NCI-H1436 (cell line): ENCODE measurements at regions not wholly inside any gene's neighbourhood (a gene's known extent, or its start where the extent isn't known, plus 50 kb on each side); places are given as distances from the start of the nearest gene placed in this dataset.

ENCODE experiments used
- DNase-seq: peaks from one replicate; lab custom pipeline; 2025; lab: John Stamatoyannopoulos, UW

DNA sequence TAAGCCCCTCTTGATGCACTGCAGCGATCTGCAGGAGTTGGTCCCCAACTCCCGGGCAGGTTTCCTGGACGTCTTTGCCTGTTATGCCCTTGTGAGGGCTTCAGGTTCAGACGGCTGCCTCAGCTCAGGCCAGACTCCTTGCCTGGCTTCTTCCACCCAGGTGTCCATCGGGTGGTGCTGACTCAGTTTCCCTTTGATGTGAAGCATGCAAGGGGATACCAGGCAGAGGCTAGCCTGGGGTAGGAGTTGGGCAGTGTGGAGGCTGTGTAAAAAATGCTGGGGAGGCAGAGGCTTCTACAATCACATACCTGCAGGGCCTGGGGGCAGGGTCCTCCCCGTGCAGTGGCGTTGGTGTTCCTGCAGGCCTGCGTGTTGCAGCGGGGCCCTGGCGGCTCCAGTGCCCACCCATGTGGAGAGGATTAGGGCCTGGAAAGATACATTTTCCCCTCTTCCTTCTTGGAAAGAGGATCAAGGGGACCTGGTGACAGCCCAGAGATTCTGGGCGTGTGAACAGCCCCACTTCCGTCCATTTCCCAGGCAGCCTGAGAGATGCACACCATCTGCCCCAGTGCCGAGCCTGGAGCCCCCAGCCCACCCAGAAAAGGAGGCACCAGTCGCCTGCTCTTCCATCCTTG lies 338.3 kb downstream of the DYSF start:
- no peak for DNase-seq

DNA sequence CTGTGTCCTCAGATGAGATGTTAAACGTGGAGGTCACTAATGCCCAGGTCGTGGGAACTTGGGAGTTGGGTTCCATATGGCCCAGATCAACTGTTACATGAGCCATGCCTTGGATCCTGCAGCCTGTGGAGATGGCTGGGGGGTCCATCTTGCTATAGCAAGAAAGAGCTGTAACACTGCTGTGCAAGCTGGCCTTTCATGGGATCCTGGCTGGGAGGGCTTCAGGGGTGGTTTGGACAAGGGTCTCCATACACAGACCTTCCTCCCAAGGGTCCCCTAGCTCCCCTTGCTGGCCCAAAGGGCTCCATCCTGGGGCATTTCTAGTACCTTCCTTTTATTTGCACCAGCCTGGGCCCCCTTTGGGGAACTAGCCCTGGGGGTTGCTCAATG lies 337.7 kb downstream of the DYSF start:
- no peak for DNase-seq

DNA sequence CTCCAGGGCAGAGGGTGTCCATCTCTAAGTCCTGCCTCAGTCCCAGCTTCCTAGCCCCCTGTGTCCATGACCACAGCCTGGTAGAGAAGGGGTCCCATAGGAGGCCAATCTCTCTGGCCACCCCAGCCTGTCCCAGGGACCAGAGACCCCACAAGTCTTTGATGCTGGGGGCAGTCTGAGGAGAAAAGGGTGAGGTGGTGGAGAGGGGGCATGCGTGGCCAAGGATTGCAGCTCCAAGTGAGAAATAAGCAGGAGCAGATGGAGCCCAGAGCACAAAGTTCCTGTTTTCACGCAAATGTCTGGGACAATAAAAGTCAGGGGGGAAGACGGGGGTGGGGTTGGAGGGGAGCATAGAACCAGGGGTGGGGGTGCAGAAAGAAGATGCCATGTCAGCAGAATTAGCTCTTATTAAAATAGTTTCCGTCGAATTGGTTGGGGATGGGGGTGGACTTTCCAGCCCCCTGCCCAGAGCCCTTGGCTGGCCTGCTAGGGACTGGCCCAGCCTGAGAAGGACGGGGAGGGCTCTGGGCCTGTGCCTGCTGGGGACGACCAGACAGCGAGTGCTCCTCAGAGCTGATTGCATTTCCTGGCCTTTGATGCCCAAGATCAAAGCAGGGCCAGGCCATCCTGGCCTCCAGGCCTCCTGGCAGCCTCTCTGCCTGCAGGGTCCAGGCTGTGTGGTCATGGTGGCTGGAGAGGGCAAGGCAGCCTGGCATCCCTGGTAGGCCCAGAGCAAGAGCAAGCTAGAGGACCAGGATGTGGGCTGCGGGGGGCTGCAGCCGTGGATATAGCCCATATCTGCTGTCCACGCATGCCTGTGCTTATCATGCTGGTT lies 337.1 kb downstream of the DYSF start:
- no peak for DNase-seq

DNA sequence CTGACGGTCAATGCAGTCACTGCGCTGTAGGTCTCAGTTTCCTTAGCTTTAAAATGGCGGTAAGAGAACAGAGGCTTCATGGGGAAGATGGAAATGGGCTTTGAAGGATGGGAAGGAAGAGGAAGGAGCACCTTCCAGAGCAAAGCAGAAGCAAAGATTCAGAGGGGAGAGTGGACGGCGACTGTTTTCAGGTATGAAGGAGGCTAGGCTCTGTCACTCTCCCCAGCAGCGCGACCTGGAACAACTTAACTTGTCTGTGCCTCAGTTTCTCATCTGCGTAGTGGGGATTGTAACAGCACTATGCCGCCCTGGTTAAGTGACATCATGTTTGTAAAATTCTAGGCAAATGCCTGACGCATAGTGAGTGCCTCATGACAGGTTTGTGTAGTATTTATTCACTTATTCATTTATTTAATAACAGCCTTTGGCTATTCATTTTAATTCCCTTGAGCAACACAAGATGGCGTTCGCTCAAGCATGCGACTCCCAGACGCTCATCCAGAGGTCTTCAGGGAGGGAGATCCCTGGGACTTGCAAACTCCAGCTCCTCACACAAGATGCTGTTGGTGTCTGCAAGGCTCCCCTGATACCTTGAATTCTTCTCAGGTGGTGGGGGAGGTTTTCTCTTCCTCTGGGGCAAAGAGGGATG lies 336.3 kb downstream of the DYSF start:
- no peak for DNase-seq

DNA sequence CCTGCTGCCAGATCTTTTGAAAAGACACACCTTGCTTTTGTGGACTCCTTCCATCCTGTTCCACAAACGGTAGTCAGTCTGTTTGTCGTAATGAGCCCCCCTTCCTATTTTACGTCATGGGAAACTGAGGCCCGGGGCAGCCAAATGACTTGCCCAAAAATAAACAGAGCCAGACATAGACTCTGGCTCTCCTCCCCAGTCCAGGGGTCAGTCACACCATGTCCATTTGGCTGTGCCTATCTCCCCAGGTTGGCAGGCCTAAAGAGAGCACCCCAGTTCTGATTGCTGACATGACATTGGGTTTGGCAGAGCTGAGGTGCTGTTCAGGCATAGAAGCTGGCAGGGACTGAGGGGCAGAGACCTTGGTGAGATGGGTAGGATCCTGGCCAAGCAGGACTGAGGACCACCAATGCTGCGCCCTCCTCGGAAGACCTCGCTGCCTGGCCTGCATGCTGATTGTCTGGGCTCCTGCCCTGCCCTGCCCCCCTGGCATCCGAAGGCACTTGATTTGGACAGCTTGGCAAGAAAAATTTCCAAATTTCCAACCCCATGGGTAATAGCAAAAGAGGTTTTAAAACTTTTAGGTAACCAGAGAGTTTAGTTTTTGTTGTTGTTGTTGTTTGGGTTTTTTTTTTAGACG lies 335.4 kb downstream of the DYSF start:
- no peak for DNase-seq

DNA sequence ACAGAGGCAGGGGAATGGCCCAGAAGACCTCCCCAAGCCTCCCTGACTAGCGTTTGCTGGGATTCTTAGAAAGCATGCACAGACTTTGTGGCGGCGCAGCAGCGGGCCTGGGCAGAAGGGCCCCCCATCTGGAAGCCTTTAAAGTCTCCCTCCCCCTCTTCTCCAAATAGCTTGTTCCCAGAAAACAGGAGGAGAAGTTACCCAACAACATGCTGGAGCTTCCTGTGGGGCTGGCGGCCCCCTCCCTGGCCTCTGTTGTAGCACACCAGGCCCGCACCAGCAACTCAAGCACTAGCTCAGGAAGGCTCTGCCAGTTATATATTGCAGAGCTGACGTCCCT lies 334.8 kb downstream of the DYSF start:
- no peak for DNase-seq

DNA sequence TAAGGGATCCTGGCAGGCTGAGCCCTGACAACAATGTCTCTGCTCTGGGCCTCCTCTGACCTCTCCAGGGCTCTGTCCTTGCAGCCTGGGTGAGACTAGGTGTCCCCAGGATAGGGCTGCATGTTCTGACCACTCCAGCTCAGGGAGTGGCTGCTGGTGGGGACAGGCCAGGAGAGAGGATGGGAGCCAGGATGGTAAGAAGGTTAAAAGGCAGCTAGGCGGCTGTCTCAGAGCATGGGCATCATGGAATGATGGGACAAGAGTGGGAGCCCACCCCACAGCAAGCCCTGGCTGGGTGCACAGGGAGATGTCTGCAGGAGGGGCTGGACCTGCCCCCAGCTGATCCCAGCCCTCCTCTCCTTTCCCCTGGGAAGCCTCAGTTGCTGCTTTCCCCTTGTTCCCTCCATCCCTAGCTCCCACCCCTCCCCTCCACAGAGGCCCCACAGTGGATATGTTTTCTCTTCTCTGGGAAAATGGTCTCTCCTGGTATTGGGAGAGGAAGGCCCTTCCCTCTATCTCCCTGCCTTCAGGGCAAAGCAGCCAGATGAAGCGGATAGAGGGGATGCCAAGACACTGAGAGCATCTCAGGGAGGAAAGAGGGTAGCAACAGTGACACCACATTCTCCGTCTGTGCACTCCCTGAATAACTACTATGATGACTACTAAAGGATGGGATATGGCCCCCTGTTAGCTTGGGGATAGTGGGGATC lies 334.3 kb downstream of the DYSF start:
- no peak for DNase-seq

DNA sequence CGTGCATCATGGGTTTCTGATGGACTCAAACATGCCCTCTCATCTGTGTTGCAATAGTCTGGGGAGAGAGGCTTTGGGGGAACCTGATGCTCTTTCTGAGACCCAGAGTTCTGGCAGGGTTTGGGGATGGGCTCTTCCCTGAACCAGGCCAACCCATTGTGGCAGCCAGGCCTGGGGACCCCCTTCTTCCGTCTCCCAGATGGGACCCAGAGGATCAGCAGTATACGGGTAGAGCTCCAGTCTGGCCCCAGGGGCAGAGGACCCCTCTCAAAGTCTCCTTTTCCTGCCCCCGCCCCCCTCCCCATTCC lies 333.7 kb downstream of the DYSF start:
- no peak for DNase-seq

DNA sequence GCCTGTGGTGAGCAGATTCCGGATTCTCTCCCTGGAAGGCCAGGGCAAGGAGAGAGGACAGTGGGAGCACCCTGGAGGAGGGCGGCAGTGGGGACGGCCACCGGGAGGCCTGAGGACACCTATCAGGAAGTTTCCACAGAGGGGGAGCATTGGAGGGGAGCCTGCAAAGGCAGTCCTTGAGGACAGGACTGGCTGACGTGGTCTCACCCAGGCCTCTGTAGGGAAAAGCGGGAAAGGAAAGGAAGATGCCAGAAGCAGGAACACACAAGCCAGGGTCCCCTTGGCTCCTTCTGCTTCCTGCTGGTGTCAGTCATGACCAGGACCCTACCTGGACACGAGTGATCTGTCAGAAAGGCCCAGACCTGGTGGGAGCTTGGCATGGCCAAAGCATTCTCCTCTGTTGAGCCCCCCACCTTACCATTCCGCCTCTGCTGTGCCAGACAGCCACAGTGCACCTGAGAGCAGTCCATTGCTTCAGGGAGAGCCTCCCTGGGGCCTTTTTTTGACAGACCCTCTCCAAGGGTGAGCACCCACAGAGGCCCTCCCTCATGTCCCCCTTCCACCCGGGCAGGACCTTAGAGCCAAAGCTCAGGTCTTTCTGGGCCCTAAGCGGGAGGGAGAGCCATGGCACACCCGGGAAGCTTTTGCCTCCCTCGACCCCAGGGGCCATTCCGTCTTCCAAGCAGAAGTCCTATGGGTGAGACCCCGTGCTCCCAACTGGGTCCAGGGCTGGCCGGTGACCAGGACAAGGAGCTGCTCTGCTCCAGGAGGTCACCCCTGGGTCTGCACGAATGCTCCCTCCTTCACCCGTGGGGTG lies 333.1 kb downstream of the DYSF start:
- no peak for DNase-seq

DNA sequence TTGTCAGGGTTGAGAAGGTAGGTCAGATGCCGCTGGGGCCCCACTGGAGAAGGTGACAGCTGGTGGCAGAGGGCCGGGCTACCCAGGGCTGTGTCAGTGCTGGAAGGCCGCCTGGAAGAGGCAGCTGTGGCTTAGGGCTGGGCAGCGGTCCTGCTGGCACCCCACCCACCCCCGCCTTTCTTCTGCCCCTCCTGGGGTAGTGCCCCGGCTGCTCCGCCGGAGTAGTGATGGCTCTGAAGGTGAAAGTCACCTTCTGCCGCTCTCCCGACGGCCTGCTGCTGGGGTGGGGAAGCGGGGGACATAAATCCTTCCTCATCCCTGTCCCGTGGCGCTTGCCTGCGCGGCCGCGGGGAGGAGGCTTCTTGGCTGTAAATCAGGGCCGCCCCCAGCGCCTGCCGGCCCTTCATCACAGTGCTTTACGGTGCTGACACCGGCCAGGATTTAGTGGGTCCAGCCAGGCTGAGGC lies 332.2 kb downstream of the DYSF start:
- no peak for DNase-seq

DNA sequence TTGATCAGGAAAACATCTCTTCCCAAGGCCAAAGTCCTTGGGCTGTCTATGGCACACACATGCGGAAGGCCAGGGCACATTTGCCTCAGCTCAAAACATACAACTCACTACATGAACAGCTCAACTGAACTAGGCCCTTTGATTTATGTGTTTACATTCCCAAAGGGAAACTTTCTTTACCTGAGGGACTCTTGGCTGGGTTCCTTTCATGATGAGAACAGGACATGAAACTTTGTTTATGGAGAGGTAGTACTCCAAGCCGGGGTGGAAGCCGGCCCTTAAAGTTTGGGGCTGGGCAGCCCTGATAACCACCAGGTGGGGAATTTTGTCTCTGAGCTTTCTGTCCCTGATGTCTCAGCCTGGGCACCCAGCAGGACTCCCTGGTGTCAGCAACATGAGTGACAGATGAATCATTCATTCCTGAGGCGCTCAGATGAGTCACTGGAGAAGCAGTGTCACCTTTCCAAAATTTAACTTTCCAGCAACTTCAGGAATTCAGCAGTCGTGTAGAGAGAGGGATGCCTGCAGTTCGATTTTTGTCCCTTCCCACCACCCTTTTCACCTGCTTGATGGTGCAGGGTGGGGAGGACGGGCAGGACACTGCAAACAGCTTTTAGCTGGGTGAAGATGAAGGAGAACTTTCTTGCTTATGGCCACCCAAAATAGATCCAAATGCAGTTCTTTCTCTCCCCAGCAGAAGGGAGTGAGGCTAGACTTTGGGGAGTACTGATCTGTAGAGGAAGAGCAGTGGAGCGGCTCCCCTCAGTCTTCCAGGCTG lies 331.6 kb downstream of the DYSF start:
- DNase-seq: no peak

DNA sequence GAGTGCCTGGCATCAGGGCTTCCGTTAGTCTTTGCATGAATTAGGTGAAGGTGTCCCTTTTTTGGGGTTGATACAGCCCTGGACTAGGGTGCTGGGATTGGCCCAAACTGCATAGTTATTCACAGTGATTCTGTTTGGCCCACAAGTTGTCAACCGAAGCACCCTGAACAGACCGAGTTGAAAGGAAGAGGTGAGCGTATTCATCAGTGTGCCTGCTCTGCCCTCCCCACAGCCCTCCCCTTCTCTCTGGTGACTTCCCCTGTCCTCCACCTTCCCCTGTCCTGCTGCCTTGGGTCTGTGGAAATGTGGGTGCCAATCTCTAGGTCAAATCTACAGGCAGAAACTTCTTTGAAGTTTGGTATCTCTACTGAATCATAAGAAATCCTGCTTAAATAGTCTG lies 330.5 kb downstream of the DYSF start:
- DNase-seq: no peak

DNA sequence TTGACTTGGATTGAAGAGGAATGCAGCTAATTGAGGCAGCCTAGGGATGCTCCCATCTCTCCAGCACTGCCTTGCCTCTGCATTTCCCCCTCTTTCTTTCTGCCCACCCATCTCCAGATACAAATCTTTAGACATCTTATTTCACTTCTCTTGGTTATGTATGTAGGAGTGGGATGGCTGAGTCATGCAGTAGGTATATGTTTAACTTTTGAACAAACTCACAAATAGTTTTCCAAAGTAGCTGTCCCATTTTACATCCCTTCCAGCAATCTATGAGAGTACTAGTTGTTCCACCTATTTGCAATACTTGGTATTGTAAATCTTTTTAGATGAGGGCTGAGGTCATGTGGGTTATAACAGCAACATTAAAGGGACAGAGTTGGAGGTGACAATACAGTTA lies 329.9 kb downstream of the DYSF start:
- DNase-seq: no peak

DNA sequence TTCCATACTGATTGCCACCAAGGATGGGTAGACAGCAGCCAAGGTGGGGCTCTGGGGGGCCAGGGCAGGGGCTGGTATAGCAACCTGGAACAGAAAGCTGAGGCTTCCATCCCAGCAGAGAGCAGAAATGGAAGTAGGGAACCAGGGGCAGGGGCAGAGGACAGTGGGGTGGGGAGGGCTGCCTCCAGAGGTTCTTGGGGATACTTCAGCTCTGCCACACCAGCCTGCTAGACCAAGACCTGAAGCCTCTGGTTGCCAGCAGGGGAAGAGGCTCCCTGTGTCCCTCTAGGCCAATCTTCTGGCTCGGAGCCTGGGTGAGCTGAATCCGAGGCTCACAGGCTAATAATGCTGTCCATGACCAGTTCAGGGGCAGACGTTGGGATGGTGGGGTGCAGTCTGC lies 329.0 kb downstream of the DYSF start:
- DNase-seq: no peak

DNA sequence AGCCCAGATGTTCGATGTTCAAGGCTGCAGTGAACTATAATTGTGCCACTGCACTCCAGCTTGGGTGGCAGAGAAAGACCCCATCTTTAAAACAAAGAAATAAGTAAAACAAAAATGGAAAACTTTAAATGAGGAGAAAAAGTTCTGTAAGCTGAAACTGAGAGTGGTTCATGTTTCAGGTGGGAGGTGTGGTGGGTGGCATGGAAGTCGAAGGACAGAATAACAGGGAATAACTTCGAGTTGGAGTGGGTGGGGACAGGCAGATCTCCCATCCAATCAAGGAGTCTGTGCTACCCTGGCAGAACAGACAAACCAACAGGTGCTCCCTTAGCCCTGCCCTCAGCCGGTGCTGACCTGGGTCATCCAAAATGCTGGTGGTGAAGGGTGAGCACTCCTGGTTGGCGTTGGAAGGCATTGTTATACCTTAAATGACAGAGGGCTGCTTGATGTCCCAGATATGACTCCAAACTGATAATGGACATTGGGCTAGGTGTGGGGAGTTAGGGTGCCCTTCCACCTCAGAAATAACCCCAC lies 328.4 kb downstream of the DYSF start:
- no peak for DNase-seq

DNA sequence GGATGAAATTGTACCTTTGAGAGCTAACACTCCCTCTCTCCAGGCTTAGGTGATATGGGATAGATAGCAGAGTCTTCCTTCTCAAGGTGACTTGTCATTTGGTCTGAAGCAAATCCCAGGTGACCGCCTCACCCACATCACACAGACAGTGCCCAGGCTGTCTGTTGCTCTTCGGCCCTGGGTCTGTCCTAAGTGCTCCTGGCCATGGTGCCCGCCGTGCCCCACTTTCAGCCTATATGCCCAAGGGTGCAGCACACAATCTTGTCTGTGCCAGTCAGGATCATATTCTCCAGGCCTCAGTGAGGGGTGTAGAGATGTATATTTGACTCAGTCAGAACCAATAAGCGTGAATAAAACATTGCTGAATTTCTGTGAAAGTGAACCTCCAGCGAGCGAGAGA lies 326.8 kb downstream of the DYSF start:
- no peak for DNase-seq

DNA sequence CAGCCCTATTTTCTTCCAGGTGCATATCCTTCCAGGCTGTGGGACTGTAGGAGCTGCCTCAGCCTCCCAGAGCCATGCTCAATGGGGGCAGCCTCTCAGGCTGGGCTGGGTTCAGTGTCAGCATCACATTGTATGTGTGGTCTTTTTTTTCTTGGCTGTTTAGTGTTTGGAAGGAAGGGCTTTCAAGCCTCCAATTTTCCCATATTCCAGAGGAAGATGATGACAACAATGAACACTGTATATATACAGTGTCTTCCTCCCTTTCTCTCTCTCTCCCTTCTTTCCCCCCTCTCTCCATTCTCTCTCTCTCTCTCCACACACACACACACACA lies 326.4 kb downstream of the DYSF start:
- DNase-seq: no peak

DNA sequence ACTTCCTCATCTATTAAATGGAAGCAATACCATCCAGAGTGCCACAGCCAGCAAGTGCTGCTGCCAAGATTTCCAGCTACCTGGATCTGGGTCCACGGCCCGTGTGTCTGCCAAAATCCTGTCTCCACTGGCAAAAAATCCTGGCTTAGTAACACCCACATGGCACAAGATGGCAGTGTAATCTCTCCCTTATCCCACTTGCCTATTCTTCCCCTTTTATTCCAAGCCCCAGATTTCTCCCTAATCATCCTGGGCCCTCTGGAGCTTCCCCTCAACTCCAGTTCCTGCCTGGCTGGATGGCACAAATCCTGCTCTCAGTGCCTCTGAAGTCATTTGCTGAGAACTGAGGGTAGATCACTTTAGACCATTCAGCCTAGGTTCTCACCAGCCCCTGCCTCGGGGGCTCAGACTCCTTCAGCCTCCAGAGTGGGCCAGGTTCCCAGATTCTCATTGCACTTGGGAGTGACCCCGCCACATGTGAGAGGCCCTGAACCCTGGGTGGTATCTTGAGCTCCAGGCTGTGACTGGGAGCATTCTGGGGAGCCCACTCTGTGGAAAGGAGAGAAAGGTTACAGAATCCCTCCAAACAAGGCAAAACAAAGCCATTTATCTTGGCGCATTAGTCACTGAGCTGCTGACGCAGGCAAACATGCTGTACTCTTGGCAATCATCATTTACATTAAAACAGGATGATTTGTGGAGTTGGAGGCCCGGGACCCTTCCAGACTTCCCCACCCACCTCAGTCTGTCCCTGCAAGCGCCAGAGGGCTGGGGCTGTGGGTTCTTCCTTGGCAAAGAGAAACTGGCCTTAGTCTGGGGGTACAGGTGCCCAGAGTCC lies 325.8 kb downstream of the DYSF start:
- DNase-seq: no peak

DNA sequence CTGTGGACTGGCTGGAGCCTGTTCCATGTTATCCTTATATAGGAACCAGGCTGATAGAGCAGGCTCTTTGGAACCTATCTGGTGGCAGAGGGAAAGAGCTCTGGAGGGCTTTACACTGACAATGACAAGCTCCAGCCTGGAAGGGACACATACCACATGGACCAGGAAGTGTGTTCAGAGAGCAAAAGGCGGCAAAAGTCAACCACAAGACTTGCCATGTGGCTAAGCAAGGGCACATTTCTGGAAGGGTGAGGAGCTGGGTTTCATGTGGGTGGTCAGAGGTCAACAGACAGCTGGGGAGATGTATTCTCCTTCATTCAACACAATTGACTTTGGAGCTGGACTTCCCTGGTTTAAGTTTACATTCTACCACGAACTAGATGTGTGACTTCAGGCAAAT lies 325.2 kb downstream of the DYSF start:
- DNase-seq: no peak

DNA sequence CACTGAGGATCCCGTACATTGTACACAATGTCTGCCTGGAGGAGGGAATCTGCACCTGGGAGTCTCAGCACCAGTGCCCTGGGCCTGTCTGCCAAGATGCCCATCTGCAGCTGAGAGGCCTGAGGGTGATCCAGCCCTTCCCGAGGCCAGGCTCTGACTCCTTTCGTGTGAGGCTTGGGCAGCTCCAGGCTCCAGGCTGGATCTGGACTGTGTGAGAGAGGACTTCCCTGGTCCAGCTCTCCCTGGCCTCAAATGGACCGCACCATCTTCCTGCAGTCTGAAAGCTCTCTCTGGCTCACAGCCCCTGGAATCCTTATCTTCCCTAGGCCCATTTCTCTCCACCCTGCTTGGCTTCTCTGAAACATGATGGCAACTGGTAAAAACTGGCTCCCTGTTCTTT lies 324.6 kb downstream of the DYSF start:
- no peak for DNase-seq
